HG03575 (cell line): ENCODE measurements at regions not wholly inside any gene's neighbourhood (a gene's known extent, or its start where the extent isn't known, plus 50 kb on each side); places are given as distances from the start of the nearest gene placed in this dataset.
"Not testable (repeated sequence)": the region's sequence is repeated elsewhere in the genome, so short reads cannot be mapped to it uniquely, and the experiment has no call there.

Experiments
- ATAC-seq: cut with Tn5 transposase; IDR thresholded peaks from one replicate; pipeline ENCODE4 v1.9.1; 2021; ENCODE audit not compliant: unreplicated experiment, insufficient number of reproducible peaks, low FRiP score; ENCODE audit errors: extremely low read depth

GRCh38 chr10:25840875-25841274 is 93.2 kb upstream of the MYO3A start:
- not testable (repeated sequence) for ATAC-seq

GRCh38 chr10:25842146-25842545 is 91.9 kb upstream of the MYO3A start:
- ATAC-seq: no peak

GRCh38 chr10:25843551-25844170 is 90.4 kb upstream of the MYO3A start:
- no peak for ATAC-seq

- ATAC-seq: not testable (repeated sequence)
Observed at GRCh38 chr10:25844716-25845115, 89.3 kb upstream of the MYO3A start.

GRCh38 chr10:25849268-25849667 is 84.8 kb upstream of the MYO3A start:
- ATAC-seq: no peak

GRCh38 chr10:25849988-25850387 is 84.0 kb upstream of the MYO3A start:
- no peak for ATAC-seq

- ATAC-seq: no peak
Observed at GRCh38 chr10:25851548-25851947, 82.5 kb upstream of the MYO3A start.

GRCh38 chr10:25852364-25852941 is 81.6 kb upstream of the MYO3A start:
- ATAC-seq: no peak

GRCh38 chr10:25858076-25858475 is 76.0 kb upstream of the MYO3A start:
- ATAC-seq: no peak

- ATAC-seq: no peak
Observed at GRCh38 chr10:25865267-25865666, 68.8 kb upstream of the MYO3A start.

GRCh38 chr10:25867321-25867720 is 66.7 kb upstream of the MYO3A start:
- ATAC-seq: no peak

GRCh38 chr10:25869067-25869591 is 64.9 kb upstream of the MYO3A start:
- ATAC-seq: no peak

- no peak for ATAC-seq
Observed at GRCh38 chr10:25869609-25870008, 64.4 kb upstream of the MYO3A start.

- ATAC-seq: not testable (repeated sequence)
Observed at GRCh38 chr10:25874402-25874801, 59.6 kb upstream of the MYO3A start.

GRCh38 chr10:25875556-25876165 is 58.4 kb upstream of the MYO3A start:
- peak; percentile 80 for ATAC-seq

- no peak for ATAC-seq
Observed at GRCh38 chr10:25877296-25877695, 56.7 kb upstream of the MYO3A start.
